Inflammatory macrophage treated with lipopolysaccharide for 1 hour (primary cell): ENCODE measurements at regions not wholly inside any gene's neighbourhood (a gene's known extent, or its start where the extent isn't known, plus 50 kb on each side); places are given as distances from the start of the nearest gene placed in this dataset.

Source experiments
- DNase-seq, 2 donors: peaks; one replicate each; pipeline ENCODE4 v3.0.0-alpha.2; 2020 to 2022

DNA sequence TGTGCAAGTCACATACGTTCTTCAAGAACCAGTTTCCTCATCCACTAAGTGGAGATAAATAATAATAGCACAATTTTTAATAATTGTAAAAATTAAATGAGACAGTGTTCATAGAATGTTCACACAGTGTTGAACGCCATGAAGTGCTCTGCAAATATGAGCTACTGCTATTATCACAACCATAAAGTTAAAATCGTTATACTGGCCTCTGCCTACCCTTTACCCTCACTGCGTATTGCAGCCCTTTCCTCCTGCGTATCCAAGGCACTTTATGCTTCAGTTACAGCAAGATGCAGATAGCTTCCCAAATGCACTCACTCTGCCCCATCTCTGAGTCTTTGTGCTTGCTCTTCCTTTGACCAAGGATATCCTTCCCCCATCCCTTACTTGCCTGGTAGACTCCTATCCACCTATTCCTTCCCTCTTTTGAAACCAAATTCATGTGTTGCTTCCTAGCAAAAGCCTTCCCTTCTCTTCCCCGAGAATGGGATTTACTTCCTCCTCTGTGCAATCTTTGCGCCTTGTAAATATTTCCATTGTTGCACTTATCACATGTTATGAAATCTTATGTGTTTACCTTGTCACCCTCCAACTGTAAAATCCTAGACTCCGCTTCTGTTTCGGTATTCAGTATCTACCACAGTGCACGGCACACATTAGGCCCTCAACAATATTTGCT, 196.9 kb downstream of the ADAMTS15 start:
- no peak for DNase-seq

DNA sequence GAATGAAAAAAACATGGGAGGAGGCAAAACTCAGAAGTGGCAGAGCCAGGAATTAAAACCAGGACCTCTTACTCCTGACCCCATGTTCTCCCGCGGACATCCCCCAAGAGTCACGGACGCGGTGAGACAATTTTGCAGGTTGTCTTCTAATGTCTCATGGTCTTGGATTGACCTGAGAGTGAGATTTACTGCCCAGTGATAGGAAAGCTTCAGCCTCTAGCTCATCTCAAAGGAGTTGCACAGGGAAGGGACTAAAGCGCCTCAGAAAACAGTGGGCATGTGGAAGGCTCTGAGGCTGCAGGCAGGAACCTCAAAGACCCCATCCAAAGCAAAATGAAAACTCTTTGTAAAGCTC, 197.4 kb downstream of the ADAMTS15 start:
- DNase-seq, result no peak

DNA sequence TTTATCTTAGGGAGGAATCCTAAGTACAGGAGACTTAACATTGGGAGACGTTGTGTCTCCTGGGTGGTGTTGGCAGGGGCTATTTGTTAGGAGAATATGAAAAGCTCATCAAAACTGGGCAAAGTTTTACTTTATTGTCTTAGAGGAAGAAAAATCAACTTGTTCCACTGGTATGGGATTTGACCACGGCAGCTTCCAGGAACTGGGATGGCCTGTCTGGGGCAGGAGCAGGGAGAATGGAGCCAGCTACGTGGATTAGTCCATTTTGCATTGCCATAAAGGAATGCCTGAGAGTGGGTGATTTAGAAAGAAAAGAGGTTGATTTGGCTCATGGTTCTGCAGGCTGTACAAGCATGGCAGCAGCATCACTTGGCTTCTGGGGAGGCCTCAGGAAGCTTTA, 198.4 kb downstream of the ADAMTS15 start:
- no peak for DNase-seq

DNA sequence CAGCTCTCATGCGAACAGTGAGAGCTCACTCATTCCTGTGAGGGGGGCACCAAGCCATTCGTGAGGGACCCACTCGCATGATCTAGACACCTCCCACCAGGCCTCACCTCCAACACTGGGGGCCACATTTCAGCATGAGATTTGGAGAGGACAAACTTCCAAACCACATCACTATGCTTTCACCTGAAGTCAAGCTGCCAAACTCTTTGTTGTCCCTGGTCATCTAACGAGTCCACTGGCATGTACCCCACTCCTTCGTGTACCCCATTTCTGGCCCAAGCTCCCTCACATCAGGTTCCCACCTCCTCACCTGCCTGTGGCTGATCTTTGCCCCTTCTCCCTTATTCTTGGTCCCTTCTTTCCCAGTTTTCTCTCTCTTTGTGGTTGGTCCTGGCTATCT, 198.9 kb downstream of the ADAMTS15 start:
- no peak for DNase-seq

DNA sequence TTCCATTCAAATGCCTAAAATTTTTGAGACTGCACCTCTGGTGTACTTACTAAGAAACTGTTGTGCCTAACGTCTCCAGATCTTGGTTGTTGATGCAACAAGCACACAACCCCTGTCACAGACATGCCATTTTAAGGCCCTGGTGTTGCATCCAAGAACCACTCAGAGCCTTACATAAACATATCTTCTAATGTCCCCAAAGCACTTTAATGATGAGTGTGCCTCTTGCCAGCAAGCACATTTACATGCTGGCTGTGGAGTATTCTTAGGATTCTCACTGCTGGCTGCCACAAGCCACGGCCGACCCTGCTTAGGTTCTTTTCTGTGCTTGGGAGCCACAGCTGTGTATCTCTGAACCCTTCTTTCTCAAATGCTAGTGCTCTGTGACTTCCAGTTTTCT, 201.4 kb downstream of the ADAMTS15 start:
- no peak for DNase-seq

DNA sequence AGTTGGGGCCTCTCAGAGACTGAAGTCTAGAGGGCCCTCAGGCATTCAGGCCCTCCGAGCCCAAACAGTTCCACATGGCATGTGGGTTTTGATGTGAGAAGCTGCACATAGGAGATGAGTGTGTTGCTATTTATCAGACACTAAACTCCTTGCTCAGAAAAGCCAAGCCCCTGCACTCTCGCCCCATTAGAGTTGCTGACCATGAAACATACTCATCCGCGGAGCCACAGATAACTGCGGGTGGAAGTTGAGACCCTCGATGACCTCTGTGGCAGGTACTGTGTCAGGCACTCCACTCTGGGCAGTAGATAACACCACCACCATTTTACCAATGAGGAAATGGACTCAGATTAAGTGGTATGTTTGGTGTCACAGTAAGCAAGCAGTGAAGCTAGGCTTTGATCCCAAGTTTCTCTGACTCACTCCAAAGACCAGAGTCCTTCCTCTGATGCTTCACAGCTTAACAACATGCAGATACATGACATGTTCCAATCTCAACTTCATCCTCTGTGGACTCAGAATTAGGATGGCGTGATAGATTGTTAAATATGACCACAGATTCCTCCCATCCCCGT, 202.1 kb downstream of the ADAMTS15 start:
- no peak for DNase-seq

DNA sequence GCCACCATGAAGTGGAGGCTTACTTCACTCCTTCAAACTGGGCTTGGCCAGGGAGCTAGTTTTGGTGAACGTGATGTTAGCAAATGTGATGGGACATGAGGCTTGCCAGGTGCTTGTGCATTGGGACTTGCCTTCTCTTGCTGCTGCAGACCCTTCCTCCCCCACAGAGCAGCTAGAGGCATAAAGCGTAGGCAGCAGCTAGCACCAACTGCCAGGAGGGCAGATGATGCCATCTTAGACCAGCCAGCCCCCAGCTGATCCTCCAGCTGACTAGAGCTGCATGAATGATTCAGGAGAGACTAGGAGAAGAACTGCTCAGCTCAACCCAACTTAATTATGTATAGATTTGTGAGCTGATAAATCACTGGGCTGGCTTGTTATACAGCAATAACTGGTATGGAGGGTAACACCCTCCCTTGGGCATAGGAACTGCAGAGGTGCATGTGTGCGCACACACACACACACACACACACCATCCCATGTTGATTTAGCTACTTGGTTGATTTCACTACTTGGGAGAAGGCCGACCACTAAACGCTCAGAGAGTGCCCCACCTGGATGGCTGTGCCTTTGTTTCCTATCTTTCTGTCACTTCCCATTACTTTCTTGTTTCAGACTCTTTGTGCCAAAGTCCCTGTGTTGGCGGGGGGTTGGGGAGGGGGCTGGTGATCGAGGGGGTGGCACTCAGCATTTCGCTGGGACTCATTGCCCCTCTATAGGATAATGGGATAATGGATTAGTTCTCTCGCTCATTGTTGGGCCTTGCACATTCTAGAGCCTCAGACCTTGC, 202.8 kb downstream of the ADAMTS15 start:
- DNase-seq, result no peak

DNA sequence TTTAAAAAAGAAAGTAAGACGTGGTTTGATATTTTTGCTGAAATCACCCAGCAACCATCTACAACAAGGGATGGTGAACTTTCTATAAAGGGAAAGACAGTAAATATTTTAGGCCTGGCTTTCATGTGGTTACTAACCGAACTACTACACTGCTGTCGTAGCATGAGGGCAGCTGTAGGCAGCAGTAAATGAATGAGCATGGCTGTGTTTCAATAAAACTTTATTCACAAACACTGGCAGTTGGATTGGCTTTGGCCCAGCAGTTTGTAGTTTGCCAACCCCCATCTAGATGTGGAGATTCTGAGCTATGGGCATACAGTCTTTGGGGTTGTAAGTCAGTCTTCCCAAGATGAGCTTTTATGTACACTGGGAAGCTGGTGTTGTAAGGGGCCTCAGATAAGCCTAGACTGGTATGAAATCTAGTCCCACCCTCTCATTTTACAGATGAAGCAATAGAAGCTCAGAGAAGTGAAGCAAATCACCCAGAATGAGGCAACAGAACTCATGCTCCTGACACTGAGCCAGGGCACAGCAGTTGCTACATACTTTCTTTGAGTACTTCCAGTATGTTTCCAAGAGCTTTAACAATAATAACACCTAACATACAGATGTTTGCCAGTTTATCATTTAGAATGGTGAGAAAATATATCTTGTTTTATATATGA, 204.4 kb downstream of the ADAMTS15 start:
- peak; percentile 18 to 73 for DNase-seq

DNA sequence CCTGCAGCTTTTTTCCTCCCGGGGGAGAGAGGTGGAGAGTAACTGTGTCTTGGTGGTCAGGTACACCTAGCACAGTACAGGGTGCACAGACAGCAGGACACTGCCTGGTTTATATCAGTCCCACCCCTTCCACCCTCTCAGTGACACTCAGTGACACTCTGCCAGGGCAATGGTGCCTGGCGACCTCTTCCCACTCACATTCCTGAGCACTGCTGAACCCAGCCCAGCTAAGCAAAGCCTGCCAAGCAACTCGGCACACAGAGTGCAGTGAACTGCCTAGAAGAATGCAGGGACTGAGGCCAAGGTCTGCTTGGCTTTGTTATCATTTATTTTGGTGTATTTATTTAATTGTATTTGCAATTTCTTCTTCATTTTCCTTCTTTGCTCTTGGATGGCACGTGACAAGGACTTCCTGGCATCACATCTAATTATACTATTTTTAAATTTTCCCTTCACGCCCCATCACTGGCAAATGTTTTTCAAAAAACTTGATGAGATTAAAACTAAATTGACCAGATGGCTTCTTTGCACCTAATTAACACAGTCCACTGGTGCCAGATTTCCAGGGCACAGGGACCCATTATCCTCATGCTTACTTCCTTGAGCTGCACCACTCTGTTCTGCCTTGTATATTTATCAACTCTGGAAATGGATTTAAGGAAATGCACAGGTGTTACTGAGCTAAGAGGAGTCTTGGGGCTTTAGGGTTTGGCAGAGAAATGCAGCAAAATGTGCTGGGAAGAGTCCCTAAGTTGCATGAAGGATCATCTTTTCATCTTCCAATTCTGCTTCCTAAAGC, 205.6 kb downstream of the ADAMTS15 start:
- DNase-seq, result no peak

DNA sequence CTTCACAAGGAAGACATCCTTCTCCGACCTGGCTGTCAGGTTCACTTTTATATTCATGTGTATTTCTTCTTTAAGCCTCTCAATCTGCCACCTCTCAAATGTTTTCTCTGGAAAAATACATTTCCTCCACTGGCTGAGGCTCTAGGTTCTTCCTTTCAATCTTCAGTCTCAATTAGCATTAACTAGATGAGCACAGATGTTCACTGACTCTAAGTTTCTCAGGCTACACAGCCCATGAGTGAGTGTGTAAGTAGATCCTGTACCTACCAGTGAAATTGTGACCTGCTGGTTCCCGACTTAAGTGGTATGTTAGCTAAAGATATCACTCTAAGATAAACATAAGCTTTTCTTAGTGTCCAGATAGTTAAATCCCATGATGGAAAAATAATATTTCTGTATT, 206.9 kb downstream of the ADAMTS15 start:
- DNase-seq, result no peak

DNA sequence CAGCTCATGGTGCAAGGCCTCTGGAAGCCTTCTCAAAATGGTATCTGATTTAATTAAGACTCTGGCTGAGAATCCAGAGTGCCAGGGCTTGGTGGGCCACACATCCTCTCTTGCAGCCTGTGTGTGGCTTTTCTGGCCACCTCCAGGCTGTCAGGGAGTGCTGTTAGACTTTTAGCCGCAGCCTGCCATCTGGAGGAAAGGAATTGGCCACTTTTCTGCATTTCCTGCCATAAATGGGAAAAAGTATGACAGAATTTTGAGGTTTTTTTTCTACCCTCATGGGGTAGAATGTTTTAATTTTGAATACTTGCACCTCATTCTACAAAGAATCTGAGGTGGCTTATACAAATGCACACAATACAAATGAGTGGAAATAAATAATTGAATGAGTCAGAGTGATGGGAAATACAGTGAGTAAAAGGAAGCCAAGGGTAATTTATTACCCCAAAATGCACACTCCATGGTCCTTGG, 218.4 kb downstream of the ADAMTS15 start:
- DNase-seq, result no peak

DNA sequence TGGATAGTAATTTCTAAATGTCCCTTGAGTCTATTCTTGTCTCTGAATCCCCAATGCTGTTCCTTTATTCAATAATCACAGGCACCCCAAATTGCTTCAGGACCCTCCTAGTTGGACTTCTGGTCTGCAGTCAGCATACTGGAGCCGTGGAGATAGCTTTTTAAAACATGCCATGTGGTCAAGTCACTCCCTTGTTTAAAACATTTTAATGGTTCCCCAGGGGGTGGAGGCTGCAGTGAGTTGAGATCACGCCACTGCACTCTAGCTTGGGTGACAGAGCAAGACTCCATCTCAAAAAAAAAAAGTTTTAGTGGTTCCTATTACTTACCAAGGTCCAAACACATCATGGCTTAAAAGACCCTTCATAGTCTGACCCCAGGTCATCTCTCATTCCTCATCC, 220.3 kb downstream of the ADAMTS15 start:
- no peak for DNase-seq

DNA sequence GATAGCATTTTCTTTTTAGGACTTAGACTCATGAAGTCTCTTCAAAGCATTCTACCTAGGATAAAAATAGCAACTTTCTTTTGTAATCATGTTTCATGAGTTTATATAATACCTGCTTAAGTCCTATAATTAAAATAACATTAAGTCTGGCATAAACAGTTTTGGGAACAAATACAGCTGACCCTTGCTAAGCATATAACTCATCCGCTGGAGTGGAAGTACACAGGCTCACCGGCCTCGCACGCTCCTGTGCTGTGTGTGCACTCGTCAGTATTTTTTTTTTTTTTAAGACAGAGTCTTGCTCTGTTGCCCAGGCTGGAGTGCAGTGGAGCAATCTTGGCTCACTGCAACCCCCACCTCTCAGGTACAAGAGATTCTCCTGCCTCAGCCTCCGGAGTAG, 221.8 kb downstream of the ADAMTS15 start:
- no peak for DNase-seq

DNA sequence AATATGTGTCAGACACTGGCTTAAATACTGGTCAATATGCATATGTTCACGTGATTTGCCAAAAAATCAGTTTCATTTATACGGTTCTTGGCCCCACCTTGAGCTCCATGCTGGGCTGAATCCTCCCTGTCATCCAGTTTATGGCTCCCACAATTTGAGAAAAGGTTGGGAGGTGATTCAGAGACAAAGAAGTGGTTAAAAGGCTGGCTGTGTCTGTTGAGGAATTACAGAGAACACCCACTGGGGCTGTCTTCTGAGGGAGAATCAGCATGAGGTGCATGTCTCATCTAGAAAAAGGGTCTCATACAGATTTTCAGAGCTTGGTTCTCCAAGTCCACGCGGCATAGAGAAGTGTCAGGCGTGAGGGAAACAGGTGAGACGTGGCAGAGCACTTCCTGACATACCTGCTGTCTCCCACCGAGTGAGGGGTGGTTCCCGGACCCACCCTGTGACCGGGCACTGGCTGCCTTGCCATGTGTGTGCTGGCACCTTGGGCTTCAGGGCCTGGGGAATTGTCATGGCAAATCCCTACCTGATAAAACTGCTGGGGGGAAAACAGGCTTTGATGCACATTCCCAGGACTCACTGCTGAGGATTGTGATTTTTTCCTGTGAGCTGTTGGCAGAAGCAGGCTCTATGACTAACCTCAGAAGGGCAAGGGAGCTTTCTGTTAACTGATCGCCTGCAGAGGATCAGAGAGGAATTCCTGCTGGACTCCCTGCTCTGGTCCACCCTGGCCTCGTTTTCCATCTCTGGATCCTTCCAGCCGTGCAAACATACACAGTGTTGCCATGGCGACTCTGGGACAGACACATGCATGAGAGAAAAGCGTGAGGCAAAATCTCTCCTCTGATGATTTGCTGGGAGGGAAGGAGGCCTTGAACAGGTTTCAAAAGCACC, 223.6 kb downstream of the ADAMTS15 start:
- no peak for DNase-seq

DNA sequence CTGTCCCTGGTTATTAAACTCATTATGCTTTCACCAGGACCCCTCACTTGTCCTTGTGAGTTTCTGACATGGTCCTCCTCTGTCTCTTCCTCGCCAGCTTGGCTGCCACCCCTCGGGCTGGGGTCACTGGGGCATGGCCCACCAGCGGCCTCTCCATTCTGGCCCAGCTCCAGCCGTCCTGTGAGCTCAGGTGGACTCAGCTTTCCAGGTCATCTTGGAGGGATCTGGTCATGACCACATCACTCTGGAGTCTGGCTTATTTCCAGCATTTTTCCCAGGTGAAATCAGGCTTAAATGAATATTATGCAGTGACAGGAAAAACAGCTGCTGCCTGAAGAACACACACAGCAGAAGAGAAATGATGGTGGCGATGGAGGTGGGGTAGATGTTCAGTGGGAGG, 224.5 kb downstream of the ADAMTS15 start:
- no peak for DNase-seq

DNA sequence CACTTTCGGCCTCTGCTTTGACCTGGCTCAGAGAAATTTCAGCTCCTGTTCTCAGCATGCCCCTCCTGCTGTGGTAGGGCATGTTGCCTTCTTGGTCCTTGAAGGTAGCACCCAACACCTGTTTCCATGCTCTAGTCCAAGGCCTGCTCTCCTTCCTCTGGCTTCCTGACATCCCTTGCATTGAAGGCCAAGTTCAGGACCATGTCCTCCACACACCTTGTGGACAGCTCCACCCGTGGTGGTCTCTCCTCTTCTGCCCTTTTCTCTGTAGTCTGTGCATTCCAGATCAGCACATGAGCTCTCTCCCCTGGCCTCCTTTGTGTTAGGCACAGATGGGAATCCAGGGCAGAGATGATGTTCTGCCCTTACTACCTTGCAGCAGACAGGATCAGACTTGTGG, 225.3 kb downstream of the ADAMTS15 start:
- no peak for DNase-seq

DNA sequence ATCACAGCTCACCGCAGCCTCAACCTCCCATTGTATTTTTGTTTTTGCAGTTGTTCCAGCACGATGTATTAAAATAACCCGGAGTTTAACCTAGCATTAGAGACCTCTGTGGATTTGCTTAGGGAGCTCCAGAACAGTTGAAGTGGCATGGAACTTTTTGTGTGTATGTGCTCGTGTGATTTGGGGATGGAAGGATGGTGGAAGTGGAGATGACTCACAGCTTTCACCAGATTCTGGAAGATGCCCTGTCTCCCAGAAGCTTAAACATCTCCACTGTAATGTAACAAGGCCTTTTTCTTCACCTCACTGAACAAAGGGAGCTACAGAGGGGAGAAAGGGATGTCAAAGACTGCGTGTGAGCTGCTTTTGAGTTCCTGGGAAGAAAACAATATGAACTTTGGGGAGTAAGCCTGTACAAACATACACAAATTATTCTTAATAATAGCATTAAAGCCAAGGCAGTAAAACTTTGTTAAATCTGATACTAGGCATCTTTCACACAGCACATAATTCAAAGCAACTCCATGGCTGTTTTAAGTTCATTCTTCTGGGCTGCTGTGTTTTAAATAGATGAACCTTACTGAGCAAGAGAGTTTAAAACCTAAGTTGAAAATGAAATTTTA, 226.4 kb downstream of the ADAMTS15 start:
- no peak for DNase-seq

DNA sequence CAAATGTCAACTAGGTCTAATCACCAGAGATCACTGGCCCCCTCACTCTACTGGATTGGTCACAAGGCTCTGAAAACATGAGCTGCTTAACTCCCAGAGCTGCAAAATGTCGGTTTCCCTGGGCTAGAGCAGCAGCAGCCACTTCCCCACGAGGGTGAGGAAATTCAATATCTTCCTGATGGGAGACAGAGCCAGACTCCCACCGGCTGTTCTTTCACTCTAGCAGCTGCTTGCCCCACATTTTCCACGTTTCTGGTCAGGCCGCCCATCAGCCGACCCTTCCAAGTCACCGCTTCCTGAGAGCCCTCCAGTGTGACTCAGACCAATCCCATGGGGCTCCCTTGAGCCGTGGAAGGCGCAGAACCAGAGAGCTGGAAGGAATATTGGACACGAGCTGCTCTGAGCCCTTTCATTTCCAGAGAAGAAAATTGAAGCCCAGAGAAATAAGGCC, 227.0 kb downstream of the ADAMTS15 start:
- DNase-seq, result no peak

DNA sequence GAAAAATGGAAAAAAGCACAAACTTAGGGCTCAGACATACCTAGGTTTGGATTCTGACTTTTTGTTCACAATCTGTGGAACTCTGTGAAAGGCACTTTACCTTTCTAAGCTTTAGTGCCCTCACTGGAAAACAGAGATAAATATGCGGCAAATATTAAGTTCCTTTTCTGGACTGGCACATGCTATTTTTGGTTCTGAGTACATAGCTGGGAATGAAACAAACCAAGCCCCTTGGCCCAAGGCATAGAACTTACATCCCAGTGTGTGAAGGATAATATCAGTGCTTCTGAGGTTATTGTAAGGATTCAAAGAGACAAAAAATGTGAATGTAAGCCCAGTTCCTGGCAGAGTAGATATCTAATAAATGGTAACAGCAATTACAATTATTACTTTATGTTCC, 227.5 kb downstream of the ADAMTS15 start:
- no peak for DNase-seq

DNA sequence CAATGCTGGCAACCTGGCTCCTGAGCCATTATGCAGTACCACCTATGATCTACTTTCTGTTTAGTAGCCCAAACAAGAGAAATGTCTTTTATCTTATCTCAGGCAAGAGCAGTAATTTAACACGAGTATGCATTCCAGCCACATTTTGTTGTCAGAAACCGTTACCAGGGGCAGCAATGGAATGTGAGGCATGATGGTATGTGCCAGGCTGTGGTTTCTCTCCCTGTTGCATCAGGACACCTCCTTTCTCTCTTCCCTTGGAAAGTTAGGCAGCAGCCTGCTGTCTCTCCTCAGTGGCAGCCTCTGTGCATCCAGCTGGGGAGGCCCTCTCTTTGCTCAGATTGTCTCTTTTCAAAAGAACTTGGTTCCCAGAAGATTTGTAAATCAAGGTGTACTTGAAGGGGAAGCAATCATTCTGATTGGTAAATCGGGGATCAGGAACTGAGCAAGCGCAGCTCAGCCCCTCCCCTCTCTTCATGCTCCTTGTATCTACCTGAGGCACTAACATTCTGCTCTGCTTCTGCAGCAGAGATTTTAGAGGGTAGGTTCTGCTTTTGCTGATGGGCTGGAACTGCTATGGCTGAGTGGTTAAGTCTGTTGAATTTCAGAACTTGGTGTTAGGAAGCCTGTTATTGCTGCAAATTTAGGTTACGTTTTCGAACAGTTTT, 229.2 kb downstream of the ADAMTS15 start:
- DNase-seq, result no peak

DNA sequence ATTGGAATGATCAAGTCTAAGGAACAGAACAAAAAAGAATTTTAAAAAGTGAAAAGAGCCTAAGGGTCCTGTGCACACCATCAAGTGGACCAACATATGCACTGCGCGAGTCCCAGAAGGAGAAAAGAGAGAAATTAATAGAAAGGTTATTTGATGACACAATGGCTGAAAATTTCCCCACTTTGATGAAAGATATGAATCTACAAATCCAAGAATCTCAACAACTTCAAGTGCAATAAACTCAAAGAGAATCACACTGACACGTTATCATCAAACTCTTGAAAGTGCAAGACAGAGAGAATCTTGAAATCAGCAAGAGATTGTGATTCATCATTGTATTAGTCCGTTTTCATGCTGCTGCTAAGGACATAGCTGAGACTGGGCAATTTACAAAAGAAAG, 230.8 kb downstream of the ADAMTS15 start:
- DNase-seq, result no peak
